Inflammatory macrophage treated with lipopolysaccharide for 4 hours (primary cell): ENCODE measurements at regions not wholly inside any gene's neighbourhood (a gene's known extent, or its start where the extent isn't known, plus 50 kb on each side); places are given as distances from the start of the nearest gene placed in this dataset.

ENCODE experiments used
- DNase-seq: peaks from one replicate; pipeline ENCODE4 v3.0.0-alpha.2; 2020

DNA sequence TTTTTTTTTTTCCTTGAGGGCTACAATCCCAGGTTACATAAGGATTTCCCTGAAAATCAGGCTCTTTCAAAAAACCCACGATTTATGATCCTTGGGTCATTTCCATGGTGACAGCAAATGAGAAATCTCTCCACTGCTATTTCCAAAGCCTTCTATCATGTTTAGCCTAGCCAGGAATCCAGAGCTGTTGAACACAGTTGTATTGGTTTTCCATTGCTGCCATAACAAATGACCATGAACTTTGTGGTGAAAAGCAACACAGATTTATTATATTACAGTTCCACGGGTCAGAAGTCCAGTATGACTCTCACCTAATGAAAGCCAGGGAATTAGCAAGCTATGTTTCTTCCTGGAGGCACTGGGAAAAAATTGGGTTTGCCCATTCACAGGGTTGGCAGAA is 106.6 kb downstream of the MAF start:
- DNase-seq, result no peak

DNA sequence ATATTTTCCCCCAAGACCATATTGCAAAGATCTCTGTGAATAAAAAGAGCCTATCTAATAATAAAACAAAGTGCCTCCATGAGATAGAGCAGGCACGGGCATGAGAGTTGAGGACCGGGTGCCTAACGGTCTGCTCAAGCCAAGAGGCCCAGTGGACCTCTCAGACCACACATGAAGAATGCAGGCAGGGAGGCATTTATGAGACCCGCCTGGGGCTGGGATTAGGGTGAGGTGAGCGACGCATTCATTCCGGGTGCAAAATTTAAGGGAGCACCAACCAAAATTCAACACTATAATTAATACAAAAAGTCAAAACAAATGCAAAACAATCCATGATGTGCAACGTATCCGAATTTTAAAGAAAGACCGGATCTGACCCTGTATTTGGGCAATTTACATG is 108.5 kb downstream of the MAF start:
- no peak for DNase-seq

DNA sequence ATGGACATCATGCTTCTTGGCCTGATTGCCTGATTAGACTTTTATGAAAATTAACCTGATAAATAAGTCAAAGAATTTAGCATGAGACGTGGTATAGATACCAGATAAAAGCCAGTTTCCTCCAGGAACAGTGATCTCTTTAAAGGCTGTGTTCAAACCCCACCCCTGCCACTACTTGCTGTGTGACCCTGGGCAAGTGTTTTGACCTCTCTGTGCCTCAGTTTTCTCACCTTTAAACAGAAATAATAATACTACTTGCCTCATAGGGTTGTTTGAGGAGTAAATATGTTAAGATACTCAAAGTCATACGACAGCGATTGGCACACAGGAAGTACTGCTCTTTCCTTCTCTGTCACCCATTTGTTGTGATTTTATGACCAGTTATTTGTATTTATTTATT is 115.5 kb downstream of the MAF start:
- DNase-seq, result no peak

DNA sequence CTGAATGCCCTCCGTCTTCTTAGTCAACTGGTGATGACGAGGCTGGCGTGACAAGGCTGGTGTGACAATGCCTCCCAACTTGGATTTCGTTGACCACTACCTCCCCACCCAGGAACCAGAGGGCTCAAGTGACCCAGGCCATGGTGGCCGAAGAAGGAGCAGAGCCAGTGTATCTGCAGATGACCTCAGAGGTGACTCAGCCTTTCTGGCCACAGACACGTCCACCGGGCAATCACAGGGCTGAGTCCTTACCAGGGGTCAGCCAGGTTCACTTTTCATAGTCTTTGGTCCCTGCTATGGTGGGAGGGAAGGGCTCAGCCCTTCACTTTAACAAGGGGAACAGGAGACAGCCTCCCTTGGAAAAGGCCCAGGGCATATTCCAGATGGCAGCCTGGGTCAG is 116.3 kb downstream of the MAF start:
- peak; percentile 36 for DNase-seq

DNA sequence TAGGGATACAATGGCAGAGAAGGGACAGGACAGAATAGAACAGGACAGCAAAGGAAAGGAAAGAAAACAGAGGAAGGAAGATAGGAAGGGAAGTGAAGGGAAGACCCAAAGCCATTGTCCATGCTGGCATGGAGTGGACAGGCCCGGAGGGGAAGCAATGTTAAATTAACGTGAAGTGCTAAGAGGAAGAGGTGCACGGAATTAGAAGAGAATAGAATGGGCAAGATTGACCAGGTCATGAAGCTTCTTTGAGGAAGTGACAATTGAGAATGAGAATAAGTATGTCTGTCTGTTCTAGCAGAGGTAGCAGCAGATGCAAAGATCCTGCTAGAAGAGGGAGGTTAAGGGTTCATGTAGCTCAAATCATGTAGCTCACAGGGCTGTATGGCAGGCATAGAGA is 117.2 kb downstream of the MAF start:
- DNase-seq, result peak; percentile 16

DNA sequence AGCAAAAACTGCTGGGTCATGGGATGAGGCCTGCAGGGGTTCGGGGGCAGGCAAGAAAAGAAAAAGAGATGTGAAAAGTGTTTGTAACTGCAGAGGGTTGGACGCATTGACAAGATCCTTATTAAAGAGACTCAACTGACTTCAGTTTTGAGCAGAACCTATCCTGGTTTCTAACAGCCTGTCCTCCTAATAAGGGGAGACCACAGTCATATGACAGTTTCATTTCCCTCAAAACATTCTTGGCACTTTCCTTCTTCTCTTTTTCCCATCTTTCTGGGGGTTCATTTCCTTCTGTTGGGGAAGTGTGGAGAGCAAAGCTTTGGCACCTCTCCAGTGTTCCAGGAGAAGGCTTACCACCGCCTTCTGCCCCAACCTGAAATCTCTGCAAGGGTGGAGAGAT is 118.5 kb downstream of the MAF start:
- peak; percentile 34 for DNase-seq

DNA sequence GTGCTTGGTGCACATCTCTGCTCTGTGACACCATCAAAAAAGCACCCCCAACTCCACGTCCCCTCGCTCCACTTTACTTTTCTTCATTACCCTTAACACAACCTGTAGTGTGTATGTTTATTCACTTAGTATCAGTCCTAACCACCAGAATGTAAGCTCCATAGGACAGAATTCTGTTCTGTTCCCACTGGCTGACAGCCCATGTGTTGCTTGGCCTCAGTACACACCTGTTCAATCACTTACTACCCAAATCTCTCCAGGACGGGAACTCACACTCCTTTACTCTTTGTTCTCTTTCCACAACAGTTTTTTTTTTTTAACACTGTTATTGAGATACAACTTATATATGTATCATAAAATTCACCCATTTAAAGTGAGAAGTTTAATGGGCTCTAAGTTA is 119.6 kb downstream of the MAF start:
- DNase-seq, result no peak

DNA sequence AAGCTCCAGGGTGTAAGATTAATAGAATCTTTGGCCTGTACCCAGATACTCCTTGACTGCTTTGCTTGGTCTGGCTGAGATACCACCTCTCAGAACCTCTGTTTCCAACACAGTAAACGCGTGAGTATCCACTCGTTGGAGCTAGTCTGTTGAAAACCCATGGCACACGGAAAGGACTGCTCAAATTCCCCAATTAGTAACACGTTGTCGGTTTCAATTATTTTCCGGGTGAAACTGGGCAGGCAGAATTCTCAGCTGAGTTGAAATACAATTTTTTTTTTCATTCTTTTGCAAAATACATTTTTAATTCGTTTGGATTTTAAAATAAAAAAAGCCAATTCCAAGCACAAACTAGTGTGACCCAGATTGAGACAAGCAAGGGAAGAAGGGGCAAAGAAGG is 120.5 kb downstream of the MAF start:
- no peak for DNase-seq

DNA sequence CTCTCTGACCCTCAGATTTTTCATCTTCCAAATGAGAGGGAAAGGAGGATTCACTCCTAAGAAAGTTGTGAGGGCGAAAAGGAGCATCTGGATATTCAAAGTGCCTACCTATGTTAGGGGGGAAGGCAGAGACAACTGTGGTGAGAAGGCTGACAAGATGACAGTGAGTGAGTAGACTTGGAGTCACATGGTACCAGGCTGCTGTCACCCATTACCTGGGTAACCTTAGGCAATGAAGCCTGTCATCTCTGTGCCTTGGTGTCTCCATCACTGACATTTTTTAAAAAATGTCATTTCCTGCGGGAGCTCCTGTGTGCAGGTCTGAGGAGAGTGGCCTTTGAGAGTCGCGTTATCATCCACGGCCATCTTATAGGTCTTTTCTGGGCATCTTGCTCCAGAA is 124.0 kb downstream of the MAF start:
- DNase-seq, result no peak

DNA sequence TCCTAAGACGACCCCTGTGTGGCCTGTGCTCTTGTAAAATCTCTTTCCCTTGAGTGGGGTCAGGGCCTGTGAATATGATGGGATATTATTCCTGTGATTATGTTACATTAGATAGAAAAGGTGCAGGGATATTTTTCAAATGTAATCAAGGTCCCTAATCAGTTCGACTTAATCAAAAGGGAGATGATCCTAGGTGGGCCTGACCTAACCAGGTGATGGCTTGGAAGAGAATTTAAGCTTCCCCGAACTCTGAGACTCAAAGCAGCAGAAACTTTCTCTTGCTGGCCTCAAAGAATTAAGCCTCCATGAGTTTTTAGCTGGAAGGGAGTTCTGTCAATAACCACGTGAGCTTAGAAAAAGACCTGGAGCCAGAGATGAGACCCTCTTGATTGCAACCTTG is 124.7 kb downstream of the MAF start:
- DNase-seq, result no peak

DNA sequence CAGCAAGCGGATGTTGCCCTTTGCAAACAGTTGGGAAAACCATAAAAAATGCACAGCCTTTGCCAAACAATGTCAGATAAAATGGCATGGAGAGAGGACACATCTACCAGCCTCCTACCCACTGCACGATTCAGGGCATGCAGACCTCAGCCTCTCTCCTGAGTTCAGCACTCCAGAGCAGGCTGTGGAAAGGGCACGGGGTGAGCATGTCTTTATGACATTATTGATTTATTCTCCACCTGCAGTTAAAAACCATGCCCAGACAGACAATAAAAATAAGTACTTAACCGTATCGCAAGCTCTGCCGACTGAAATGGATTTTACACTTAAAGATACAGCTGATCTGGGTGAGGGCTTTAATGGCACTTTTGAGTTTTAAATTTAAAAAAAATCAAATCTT is 127.1 kb downstream of the MAF start:
- no peak for DNase-seq

DNA sequence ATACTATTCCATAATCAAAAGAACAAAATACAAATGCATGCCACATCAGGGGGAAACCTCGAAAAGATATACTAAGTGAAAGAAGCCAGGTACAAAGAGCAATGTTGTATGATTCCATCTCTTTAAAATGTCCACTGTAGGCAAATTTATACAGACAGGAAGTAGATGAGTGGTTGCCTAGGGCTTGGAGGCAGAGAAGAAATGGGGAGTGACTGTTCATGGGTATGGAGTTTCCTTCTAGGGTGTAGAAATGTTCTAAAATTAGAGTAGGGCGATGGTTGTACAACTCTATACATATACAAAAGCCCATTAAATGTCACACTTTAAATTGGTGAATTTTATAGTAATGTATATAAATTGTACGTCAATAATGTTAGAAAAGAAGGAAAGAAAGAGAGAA is 128.1 kb downstream of the MAF start:
- DNase-seq, result peak; percentile 34

DNA sequence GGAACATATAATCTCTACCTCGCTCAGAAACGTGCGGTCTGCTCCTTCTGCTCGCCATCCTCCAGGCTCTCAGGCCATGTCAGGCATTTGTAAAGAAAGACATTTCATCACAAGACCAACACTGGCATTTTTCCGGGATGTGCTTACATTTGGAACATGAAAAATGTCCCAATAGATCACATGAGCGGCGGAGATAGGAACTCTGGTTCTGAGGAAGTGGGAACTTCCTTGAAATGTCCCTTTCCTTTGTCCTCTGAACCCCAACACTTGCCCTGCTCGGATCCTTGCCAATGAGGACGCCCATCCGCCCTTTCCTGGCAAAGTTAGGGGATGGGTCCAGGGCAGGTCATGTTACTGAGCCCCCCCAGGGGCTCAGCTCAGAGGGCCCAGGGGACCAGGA is 130.5 kb downstream of the MAF start:
- peak; percentile 66 for DNase-seq

DNA sequence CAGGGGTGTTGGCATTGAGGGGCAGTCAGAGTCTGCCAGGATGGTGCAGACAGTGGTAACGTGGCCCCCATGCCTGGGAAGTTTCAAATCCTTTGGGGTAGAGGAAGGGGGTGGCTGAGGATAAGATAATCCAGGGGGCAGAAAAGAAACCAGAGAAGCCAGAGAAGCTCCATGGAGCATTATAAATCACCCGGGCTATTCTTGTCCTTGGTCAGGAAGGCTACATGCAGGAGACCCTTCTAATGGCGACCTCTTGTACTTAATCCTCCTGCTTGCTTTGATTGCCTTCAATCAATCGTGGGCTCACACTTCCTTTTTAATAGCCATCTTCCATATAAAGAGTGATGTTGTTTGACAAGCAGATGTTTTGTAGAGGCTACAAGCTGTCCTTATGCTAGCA is 131.9 kb downstream of the MAF start:
- no peak for DNase-seq

DNA sequence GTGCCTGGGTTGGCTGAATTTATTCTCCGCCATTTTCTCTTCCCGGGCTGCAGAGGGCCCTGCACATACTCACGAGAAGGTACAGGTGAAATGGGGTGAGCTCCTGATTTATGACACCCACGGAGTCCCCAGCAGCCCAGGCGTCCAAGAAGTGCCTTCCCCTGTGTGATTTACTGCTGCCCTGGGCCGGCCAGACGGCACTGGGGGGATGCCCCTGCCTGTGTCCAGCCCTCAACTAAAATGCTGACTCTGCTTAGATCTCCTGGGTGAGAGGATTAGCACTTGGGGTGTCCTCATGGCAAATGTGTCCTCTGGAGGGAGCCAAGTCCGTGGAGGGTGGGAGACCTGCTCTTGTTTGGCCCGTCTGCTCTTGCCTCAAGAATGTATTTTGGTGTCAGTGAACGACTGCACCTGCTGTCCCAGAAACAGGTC is 132.4 kb downstream of the MAF start:
- DNase-seq, result no peak

DNA sequence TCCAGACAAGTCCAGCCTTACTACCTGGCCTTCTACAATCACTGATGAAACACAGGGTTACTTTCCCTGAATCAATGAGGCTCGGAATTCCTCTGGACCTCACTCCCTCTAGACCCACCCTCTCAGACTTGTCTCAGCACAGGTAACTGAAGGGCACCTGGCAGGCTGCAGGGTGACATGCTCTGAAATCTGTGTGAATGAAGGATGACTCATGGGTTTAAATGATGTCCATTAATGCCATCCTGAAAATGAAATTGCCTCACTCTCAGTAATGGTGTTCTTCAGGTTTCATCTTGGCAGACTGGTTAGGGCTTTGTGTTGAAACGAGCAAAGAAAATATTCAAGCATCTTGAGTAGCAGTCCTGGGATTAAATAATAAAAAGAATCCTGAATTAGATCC is 134.4 kb downstream of the MAF start:
- no peak for DNase-seq

DNA sequence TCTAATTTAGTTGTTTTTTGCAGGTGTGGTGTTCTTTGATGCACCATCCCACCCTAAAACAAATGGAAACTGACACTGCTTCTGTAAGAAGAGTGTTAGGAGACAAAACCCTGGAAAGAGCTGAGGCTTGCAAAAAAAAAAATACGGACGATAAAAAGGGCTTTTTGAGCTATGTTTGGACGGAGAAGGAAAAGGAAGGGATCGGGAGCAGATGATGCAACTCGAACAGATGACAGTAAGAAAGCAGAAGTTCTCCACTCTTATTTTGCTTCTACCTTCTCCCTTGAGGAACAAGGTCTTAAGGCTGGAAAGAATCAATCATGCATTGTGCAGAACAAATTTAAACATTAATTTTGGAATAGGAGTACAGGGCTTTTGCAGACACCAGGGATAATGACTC is 136.7 kb downstream of the MAF start:
- DNase-seq, result peak; percentile 41

DNA sequence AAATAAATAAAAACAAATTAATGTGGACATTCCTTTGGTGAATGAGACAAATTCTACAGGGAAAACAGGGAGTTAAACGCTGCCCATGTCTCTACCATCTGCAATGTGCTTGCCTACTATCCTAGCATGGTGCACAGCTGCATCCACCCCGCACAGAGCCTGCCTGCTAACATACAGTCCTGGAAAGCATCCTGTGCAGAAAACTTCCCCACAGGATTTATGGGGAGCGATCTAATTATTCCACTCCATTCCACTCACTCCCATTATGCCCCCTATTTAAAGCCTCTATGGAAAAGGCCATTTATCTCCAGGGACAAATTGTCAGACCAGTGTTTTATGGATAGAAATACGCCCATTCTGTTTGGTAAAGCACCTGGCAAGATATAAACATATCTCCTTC is 144.5 kb downstream of the MAF start:
- no peak for DNase-seq

DNA sequence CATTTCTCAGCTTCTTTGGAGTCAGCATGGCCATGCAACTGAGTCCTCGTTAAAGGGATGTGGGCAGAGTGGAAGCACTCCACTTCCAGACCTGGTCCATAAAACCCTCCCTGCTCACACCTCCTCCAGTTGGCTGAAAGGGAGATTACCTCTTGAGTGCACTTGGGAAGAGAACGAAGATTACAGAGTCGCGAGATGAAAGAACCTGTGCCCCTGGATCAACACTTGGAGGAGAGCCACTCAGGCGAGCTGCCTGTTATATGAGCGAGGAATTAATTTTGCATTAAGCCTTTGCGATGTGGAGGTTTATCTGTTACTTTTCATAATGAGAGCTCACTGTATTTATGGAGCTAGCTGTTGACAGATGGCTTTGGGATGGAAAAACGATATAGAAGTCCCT is 147.9 kb downstream of the MAF start:
- DNase-seq, result no peak

DNA sequence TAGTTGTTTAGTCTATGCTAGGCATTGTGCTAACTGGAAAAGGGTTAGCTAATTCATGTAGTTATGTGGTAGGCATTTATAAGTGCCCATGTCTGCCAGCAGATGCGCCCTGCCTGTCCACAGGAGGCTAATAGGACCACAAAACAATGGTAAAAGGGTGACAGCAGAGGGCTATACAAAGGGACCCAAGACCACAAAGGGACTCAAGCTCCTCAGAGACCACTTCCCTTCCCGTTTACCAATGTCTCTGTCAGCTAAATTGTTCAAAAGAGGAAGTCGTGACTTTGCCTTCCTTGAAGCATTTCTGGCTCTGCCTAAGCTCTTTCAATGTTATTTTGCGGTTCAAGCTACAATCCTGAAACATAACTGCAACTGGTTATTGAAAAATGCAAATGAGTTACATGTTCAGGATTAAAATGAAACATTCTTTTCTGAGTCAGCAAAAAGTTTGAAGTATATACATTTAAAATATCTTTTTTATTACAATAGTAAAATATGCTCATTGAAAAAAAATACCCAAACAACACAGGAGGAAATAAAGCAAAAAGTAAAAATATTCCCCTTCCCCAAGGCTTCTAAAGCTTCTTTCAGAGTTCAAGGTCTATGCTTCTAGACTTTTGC is 149.2 kb downstream of the MAF start:
- peak; percentile 82 for DNase-seq

DNA sequence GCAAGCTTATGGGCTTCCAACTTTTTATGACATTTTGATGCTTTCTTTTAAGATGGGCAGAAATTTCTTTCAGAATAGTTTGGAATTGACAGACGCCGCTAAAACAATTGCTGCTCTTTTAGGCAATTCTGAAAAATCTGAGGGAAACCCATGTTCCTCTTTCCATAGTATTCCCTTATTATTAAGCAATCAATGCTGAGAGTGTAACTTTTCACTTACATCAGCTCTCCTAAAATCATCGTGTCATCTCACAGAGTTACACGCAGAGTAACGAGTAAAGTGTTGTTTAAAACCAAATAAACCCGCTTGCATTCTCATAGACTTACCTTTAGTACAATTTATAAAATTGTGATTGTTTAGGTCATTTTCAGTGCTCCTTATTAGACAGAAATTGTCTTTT is 150.6 kb downstream of the MAF start:
- DNase-seq, result peak; percentile 81

DNA sequence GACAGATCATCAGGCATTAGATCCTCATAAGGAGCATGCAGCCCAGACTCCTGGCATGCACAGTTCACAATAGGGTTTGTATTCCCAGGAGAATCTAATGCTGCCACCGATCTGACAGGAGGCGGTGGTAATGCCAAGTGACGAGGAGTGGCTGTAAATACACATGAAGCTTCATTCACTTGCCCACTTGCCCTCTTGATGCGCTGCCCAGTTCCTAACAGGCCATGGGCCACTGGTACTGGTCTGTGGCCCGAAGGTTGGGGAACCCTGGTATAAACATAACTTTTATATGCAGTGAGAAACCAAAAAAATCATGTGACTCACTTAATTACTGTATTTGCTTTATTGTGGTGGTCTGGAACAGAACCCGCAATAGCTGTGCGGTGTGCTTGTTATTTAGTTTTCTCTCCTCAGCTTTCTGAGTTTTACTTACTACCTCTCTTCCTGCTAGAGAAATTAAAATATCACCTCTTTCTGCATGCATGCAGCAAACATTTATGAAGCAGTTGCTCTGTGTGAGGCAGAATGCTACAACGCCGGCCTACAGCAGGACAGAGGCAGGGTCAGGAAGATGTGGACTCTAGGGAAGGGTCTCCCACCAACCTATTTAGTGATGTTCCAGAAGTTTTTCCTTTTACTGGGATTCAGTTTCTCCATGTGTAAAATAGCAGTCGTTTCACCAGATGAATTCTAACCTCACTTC is 151.3 kb downstream of the MAF start:
- no peak for DNase-seq

DNA sequence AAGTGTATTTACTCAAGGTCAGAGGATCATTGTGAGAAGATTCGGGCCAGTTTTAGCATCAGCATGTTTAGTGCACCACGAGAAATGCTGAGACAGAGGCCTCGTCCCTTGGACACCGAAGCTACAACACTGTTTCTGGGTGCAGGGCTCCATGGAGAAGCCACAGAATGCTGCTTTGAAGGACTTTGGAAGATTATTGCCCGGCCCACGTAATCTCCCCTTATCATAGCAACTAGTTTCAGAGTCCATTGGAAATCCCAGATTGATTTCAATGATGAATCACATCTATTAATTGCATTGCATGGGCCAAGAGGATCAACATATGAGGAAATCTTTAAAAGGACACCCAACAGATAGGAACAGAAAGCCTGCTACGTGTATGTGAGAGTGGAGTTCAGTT is 156.0 kb downstream of the MAF start:
- DNase-seq, result no peak

DNA sequence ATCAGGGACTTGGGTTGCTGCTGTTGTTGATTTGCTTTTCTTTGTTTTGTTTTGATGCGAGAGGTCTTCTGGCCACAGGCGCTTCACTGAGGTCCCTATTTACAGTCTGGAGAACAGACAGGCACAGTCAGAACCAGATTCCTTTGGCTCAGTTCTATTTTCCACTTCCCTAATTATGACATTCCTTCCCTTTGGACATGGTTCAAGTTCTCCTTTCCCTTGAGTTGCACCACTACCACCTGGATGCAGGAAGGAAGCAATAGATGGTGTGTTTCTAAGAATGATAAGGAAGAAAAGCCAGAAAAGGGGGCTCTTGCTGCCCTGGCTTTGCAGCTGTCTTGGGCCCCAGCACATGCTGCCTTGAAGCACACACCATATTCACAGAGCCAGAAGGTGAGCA is 160.6 kb downstream of the MAF start:
- DNase-seq, result peak; percentile 58
